ENCODE measurements at regions not wholly inside any gene's neighbourhood (a gene's known extent, or its start where the extent isn't known, plus 50 kb on each side); places are given as distances from the start of the nearest gene placed in this dataset.
A peak's percentile ranks its signal among the peaks of the same experiment; 100 is the strongest.

DNA sequence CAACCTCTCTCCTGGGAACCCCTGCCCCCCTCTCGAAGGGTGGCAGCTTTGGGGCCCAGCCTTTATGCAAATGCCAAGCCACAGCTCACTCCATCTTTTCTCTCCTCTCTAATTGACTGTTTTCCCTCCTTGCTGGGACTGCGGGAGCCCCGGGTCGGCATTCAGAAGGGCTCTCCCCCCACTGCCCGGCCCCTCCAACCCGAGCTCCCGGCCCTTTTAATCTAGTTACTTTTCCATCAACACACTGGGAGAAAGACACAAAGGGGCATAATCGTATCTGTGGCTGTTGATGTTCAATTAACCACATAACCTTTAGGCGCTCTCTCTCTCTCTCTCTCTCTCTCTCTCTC, 95.4 kb downstream of the INHBB start:
- ATAC-seq (no peak), DNase-seq (no peak)
- intact Hi-C loops (cut with DNase I), result no loop called here
- H3K27me3 ChIP-seq (ENCODE audit: low read depth), result peaks cover 42% of the 10 kb centered on the region
- no peaks in the 10 kb centered on the region for H3K36me3 ChIP-seq
- H3K4me3 ChIP-seq, result no peak overlapping the region
- TF ChIP-seq CTCF (IDR thresholded peaks at IDR 0.05), result no peak
- peaks cover 13% of the 10 kb centered on the region for H3K4me1 ChIP-seq
- H3K9me3 ChIP-seq, result no peaks in the 10 kb centered on the region
- H3K27ac ChIP-seq, result no peak overlapping the region

DNA sequence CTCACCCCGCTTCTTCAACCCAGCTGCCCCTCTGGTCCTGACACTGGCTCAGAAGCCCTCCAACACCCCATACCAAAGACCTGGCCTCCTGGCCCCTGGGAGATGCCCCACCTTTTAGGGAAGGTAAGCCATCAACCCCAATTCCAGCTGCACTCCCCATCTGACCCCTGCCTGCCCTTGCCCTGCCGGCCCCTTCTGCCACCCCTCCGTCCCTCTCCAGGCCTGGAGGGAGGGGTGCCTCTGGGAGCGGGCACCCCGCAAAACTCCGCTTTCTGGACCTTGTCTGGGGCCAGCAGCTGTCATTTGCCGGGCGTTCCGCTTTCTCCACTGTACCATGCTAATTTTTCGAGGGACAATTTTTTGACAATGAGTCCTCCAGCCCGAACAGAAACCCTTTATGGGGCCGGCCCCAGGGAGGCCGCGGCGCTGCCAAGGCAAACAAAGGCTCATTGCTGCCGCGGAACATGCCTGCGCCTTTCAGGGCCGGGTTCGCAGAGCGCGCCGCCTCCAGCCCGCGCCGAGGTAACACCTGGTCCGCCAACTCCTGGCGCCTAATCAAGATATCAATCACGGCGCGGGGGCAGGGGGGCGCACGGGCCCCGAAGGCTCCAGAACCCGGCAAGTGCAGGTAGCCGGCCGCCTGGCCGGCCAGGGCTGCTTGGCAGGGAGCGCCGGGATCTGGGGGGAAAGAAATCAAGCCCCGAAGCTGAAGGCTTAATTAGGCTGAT, 96.0 kb downstream of the INHBB start:
- H3K27me3 ChIP-seq (ENCODE audit: low read depth), result peaks cover 42% of the 10 kb centered on the region
- H3K4me1 ChIP-seq, result peaks cover 13% of the 10 kb centered on the region
- H3K27ac ChIP-seq, result peak overlapping the region; percentile 61
- DNase-seq, result peak; percentile 77
- no peaks in the 10 kb centered on the region for H3K9me3 ChIP-seq
- TF ChIP-seq CTCF (IDR thresholded peaks at IDR 0.05), result no peak
- peak; percentile 77 to 88 for ATAC-seq
- intact Hi-C loops (cut with DNase I), result no loop called here
- H3K4me3 ChIP-seq, result peak overlapping the region; percentile 46
- H3K36me3 ChIP-seq, result no peaks in the 10 kb centered on the region

DNA sequence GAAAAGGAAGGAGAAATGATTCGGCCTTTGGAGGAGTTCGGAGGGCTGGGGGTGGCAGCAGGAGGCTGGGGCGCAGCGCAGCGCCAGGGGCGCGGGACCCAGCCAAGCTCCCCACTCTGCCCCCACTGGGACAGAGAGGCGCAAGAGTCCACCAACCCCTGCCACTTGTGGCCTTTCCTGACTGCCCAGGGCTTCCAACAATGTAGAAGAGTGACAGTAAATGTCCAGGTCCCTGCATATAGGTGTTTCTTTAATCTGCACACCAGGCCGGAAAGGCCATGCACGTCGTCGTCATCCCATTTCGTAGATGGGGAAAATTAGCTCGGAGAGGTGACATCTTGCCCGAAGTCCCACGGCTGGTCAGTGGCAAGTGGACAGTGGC, 96.6 kb downstream of the INHBB start:
- intact Hi-C loops (cut with DNase I), result no loop called here
- Histone ChIP-seq H3K27me3 (ENCODE audit: low read depth) (peaks cover 41% of the 10 kb centered on the region), H3K36me3 (no peaks in the 10 kb centered on the region), H3K4me1 (peaks cover 13% of the 10 kb centered on the region), H3K4me3 (peak overlapping the region; percentile 46), H3K27ac (peak overlapping the region; percentile 61), H3K9me3 (no peaks in the 10 kb centered on the region)
- DNase-seq, result no peak
- no peak for TF ChIP-seq CTCF (IDR thresholded peaks at IDR 0.05)
- ATAC-seq, result peak; percentile 31 to 33

- Histone ChIP-seq H3K27me3 (ENCODE audit: low read depth) (peaks cover 37% of the 10 kb centered on the region), H3K36me3 (no peaks in the 10 kb centered on the region), H3K4me1 (peaks cover 13% of the 10 kb centered on the region), H3K4me3 (peak overlapping the region; percentile 46), H3K9me3 (no peaks in the 10 kb centered on the region), H3K27ac (peak overlapping the region; percentile 61)
- DNase-seq, result peak; percentile 89
- no peak for TF ChIP-seq CTCF (IDR thresholded peaks at IDR 0.05)
- intact Hi-C loops (cut with DNase I), result no loop called here
- peak; percentile 96 to 98 for ATAC-seq
Observed at GRCh38 chr2:120442923-120443571, 97.1 kb downstream of the INHBB start.

- Histone ChIP-seq H3K9me3 (no peaks in the 10 kb centered on the region), H3K27ac (no peak overlapping the region), H3K4me1 (peaks cover 13% of the 10 kb centered on the region), H3K36me3 (no peaks in the 10 kb centered on the region), H3K27me3 (ENCODE audit: low read depth) (peaks cover 37% of the 10 kb centered on the region), H3K4me3 (no peak overlapping the region)
- TF ChIP-seq CTCF (IDR thresholded peaks at IDR 0.05), result no peak
- ATAC-seq (no peak), DNase-seq (no peak)
- intact Hi-C loops (cut with DNase I), result no loop called here
Observed at GRCh38 chr2:120443946-120444345, 98.0 kb downstream of the INHBB start.
